ENCODE measurements at regions not wholly inside any gene's neighbourhood (a gene's known extent, or its start where the extent isn't known, plus 50 kb on each side); places are given as distances from the start of the nearest gene placed in this dataset.

DNA sequence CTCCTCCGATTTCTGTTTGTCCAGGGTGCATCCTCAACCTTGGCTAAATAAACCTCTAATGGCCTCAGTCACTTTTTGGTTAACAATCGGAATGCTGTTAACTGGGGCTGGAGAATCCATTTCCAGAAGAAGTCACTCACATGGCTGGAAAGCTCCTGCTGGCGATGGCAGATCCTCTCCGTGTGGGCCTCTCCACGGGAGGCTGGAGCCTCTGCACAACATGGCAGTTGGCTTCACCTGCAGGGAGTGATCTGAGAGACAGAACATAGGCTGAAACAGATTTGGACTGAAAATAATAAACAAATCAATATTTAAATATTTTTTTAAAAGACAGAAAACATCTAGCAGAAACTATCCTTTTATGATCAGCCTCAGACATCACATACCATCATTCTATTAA is 66.8 kb upstream of the FICD start:
- TF ChIP-seq, protein P1, sequence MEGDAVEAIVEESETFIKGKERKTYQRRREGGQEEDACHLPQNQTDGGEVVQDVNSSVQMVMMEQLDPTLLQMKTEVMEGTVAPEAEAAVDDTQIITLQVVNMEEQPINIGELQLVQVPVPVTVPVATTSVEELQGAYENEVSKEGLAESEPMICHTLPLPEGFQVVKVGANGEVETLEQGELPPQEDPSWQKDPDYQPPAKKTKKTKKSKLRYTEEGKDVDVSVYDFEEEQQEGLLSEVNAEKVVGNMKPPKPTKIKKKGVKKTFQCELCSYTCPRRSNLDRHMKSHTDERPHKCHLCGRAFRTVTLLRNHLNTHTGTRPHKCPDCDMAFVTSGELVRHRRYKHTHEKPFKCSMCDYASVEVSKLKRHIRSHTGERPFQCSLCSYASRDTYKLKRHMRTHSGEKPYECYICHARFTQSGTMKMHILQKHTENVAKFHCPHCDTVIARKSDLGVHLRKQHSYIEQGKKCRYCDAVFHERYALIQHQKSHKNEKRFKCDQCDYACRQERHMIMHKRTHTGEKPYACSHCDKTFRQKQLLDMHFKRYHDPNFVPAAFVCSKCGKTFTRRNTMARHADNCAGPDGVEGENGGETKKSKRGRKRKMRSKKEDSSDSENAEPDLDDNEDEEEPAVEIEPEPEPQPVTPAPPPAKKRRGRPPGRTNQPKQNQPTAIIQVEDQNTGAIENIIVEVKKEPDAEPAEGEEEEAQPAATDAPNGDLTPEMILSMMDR (IDR thresholded peaks at IDR 0.05) = no peak
- TF ChIP-seq, protein P2, sequence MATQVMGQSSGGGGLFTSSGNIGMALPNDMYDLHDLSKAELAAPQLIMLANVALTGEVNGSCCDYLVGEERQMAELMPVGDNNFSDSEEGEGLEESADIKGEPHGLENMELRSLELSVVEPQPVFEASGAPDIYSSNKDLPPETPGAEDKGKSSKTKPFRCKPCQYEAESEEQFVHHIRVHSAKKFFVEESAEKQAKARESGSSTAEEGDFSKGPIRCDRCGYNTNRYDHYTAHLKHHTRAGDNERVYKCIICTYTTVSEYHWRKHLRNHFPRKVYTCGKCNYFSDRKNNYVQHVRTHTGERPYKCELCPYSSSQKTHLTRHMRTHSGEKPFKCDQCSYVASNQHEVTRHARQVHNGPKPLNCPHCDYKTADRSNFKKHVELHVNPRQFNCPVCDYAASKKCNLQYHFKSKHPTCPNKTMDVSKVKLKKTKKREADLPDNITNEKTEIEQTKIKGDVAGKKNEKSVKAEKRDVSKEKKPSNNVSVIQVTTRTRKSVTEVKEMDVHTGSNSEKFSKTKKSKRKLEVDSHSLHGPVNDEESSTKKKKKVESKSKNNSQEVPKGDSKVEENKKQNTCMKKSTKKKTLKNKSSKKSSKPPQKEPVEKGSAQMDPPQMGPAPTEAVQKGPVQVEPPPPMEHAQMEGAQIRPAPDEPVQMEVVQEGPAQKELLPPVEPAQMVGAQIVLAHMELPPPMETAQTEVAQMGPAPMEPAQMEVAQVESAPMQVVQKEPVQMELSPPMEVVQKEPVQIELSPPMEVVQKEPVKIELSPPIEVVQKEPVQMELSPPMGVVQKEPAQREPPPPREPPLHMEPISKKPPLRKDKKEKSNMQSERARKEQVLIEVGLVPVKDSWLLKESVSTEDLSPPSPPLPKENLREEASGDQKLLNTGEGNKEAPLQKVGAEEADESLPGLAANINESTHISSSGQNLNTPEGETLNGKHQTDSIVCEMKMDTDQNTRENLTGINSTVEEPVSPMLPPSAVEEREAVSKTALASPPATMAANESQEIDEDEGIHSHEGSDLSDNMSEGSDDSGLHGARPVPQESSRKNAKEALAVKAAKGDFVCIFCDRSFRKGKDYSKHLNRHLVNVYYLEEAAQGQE (IDR thresholded peaks at IDR 0.05; ENCODE audit: insufficient read depth in 1 of 2, low read depth in 2 of 2, low read length in 1 of 2) = no peak
